ENCODE measurements at regions not wholly inside any gene's neighbourhood (a gene's known extent, or its start where the extent isn't known, plus 50 kb on each side); places are given as distances from the start of the nearest gene placed in this dataset.
"Not testable (repeated sequence)": the region's sequence is repeated elsewhere in the genome, so short reads cannot be mapped to it uniquely, and the experiment has no call there.

DNA sequence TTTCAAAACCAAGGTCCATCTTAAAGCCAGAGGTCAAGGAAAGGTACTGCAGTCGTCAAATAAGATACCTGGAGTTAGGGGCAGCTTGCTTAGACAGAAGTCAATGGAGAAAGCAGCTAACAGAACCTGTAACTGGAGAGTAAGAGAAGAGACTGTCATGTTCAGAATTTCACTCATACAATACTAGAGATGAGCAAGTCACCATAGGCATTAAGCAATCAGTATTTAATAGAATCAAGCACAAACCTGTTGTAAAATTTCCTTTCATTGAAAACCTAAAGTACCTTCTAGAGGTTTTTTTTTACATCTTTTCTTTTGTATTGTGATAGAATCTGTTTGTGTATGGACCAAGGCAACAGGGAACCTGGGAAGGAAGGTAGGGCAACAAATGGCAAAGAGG is 183.4 kb upstream of the ERBB4 start:
- no peaks in the 10 kb centered on the region for H3K79me2 ChIP-seq (ENCODE audit: insufficient read depth, low read length)
- H3K36me3 ChIP-seq (ENCODE audit: low read length), result no peaks in the 10 kb centered on the region
- no peaks in the 10 kb centered on the region for H4K20me1 ChIP-seq (ENCODE audit: low read depth, low read length)
- H3K4me3 ChIP-seq (ENCODE audit: insufficient read depth, low read length, poor library complexity, severe bottlenecking), result no peak overlapping the region
- no peak overlapping the region for H3K9ac ChIP-seq (ENCODE audit: low read length)
- no peaks in the 10 kb centered on the region for H3F3A ChIP-seq (ENCODE audit: insufficient read depth)
- no peaks in the 10 kb centered on the region for H3K27me3 ChIP-seq (ENCODE audit: low read length)
- H3K27ac ChIP-seq (ENCODE audit: low read depth, low read length), result no peak overlapping the region
- H2AFZ ChIP-seq (ENCODE audit: low read depth, low read length, severe bottlenecking), result no peak overlapping the region
- no peaks in the 10 kb centered on the region for H3K9me2 ChIP-seq (replicated peaks; ENCODE audit: insufficient read depth, low read length)
- no peak overlapping the region for H3K4me2 ChIP-seq (ENCODE audit: low read depth, low read length, poor library complexity, severe bottlenecking)
- no peak for TF ChIP-seq EZH2phosphoT487 (conservative IDR thresholded peaks at IDR 0.05; ENCODE audit: low read length)
- TF ChIP-seq, protein P1, sequence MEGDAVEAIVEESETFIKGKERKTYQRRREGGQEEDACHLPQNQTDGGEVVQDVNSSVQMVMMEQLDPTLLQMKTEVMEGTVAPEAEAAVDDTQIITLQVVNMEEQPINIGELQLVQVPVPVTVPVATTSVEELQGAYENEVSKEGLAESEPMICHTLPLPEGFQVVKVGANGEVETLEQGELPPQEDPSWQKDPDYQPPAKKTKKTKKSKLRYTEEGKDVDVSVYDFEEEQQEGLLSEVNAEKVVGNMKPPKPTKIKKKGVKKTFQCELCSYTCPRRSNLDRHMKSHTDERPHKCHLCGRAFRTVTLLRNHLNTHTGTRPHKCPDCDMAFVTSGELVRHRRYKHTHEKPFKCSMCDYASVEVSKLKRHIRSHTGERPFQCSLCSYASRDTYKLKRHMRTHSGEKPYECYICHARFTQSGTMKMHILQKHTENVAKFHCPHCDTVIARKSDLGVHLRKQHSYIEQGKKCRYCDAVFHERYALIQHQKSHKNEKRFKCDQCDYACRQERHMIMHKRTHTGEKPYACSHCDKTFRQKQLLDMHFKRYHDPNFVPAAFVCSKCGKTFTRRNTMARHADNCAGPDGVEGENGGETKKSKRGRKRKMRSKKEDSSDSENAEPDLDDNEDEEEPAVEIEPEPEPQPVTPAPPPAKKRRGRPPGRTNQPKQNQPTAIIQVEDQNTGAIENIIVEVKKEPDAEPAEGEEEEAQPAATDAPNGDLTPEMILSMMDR (IDR thresholded peaks at IDR 0.05; ENCODE audit: insufficient read depth, low read length, poor library complexity, severe bottlenecking), result no peak
- no peaks in the 10 kb centered on the region for H3K9me3 ChIP-seq (ENCODE audit: insufficient read depth, low read length)

DNA sequence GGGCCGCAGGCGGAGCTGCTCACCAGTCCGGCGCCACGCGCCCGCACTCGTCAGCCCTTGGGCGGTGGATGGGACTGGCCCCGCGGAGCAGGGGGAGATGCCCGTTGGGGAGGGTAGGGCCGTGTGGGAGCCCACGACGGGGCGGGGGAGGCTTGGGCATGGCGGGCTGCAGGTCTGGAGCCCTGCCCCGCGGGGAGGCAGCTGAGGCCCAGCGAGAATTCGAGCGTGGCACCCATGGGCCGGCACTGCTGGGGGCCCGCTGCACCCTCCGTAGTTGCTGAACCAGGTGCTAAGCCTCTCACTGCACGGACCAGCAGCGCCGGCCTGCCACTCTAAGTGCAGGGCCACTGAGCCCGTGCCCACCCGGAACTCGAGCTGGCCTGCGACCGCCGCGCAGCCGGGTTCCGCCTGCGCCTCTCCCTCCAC is 182.4 kb upstream of the ERBB4 start:
- Histone ChIP-seq H3K27me3 (ENCODE audit: low read length) (no peaks in the 10 kb centered on the region), H3K27ac (ENCODE audit: low read depth, low read length) (no peak overlapping the region), H3K79me2 (ENCODE audit: insufficient read depth, low read length) (no peaks in the 10 kb centered on the region), H3K9me3 (ENCODE audit: insufficient read depth, low read length) (no peaks in the 10 kb centered on the region), H4K20me1 (ENCODE audit: low read depth, low read length) (no peaks in the 10 kb centered on the region), H3K36me3 (ENCODE audit: low read length) (no peaks in the 10 kb centered on the region), H2AFZ (ENCODE audit: low read depth, low read length, severe bottlenecking) (no peak overlapping the region), H3K4me3 (ENCODE audit: insufficient read depth, low read length, poor library complexity, severe bottlenecking) (no peak overlapping the region), H3K9ac (ENCODE audit: low read length) (no peak overlapping the region), H3F3A (ENCODE audit: insufficient read depth) (no peaks in the 10 kb centered on the region), H3K4me2 (ENCODE audit: low read depth, low read length, poor library complexity, severe bottlenecking) (no peak overlapping the region), H3K9me2 (replicated peaks; ENCODE audit: insufficient read depth, low read length) (no peaks in the 10 kb centered on the region)
- no peak for TF ChIP-seq EZH2phosphoT487 (conservative IDR thresholded peaks at IDR 0.05; ENCODE audit: low read length)
- TF ChIP-seq, protein P1 (IDR thresholded peaks at IDR 0.05; ENCODE audit: insufficient read depth, low read length, poor library complexity, severe bottlenecking), result no peak

DNA sequence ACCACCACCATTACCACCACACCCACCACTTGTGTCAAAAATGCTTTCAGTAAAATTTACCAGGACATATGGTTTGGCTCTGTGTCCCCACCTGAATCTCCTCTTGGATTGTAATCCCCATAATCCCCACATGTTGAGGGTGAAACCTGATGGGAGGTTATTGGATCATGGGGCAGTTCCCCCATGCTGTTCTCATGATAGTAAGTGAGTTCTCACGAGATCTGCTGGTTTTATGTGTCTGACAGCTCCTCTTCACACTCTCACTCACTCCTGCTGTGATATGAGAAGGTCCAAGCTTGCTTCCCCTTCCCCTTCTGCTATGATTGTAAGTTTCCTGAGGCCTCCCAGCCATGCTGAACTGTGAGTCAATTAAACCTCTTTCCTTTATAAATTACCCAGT is 176.8 kb upstream of the ERBB4 start:
- H3K9me3 ChIP-seq (ENCODE audit: insufficient read depth, low read length); H3K79me2 ChIP-seq (ENCODE audit: insufficient read depth, low read length); H3F3A ChIP-seq (ENCODE audit: insufficient read depth); H3K27me3 ChIP-seq (ENCODE audit: low read length); H3K4me2 ChIP-seq (ENCODE audit: low read depth, low read length, poor library complexity, severe bottlenecking); H3K4me3 ChIP-seq (ENCODE audit: insufficient read depth, low read length, poor library complexity, severe bottlenecking); H4K20me1 ChIP-seq (ENCODE audit: low read depth, low read length); H2AFZ ChIP-seq (ENCODE audit: low read depth, low read length, severe bottlenecking); H3K36me3 ChIP-seq (ENCODE audit: low read length); H3K9ac ChIP-seq (ENCODE audit: low read length); H3K9me2 ChIP-seq (replicated peaks; ENCODE audit: insufficient read depth, low read length); H3K27ac ChIP-seq (ENCODE audit: low read depth, low read length): not testable (repeated sequence)

DNA sequence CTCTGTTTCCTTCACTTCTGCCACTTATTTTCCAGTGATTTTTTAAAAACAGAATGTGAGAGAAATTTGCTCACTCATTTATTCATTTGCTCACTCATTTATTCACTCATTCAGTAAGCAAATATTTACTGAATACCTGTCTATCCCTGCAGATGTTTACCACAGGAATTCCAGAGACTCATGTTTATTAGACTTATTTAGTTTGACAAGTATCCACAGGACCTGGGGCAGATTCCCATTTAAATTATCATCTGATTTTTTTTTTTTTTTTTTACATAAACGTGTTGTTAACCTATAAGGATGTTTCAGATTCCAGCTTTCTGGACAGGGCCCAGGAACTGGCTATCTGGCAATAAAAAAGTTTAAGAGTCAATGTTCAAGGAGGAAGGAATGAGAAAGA is 175.1 kb upstream of the ERBB4 start:
- Histone ChIP-seq H2AFZ (ENCODE audit: low read depth, low read length, severe bottlenecking) (no peak overlapping the region), H3K9ac (ENCODE audit: low read length) (no peak overlapping the region)

More for the DNA sequence above, 175.1 kb upstream of the ERBB4 start:
- H3K4me2 ChIP-seq (ENCODE audit: low read depth, low read length, poor library complexity, severe bottlenecking), result no peak overlapping the region
- no peak overlapping the region for H3K4me3 ChIP-seq (ENCODE audit: insufficient read depth, low read length, poor library complexity, severe bottlenecking)
- H4K20me1 ChIP-seq (ENCODE audit: low read depth, low read length), result no peaks in the 10 kb centered on the region
- H3K27me3 ChIP-seq (ENCODE audit: low read length), result no peaks in the 10 kb centered on the region
- H3K9me2 ChIP-seq (replicated peaks; ENCODE audit: insufficient read depth, low read length), result no peaks in the 10 kb centered on the region
- H3K9me3 ChIP-seq (ENCODE audit: insufficient read depth, low read length), result no peaks in the 10 kb centered on the region
- no peaks in the 10 kb centered on the region for H3K79me2 ChIP-seq (ENCODE audit: insufficient read depth, low read length)
- no peaks in the 10 kb centered on the region for H3F3A ChIP-seq (ENCODE audit: insufficient read depth)
- H3K27ac ChIP-seq (ENCODE audit: low read depth, low read length), result no peak overlapping the region
- H3K36me3 ChIP-seq (ENCODE audit: low read length), result no peaks in the 10 kb centered on the region
- TF ChIP-seq EZH2phosphoT487 (conservative IDR thresholded peaks at IDR 0.05; ENCODE audit: low read length), result no peak
